DMS153 treated with DMSO at 0.1 percent for 48 hours (cell line): ENCODE measurements at regions not wholly inside any gene's neighbourhood (a gene's known extent, or its start where the extent isn't known, plus 50 kb on each side); places are given as distances from the start of the nearest gene placed in this dataset.

Experiments
- DNase-seq: peaks from one replicate; lab custom pipeline; 2025; ENCODE audit not compliant: unreplicated experiment; lab: John Stamatoyannopoulos, UW

- DNase-seq, result no peak
Observed at GRCh38 chr9:115209601-115210306, 91.8 kb upstream of the TNC start.

GRCh38 chr9:115210699-115211098 lies 92.7 kb upstream of the TNC start:
- no peak for DNase-seq

- no peak for DNase-seq
Observed at GRCh38 chr9:115211413-115212124, 93.6 kb upstream of the TNC start.

- DNase-seq, result no peak
Observed at GRCh38 chr9:115212125-115212605, 94.2 kb upstream of the TNC start.

GRCh38 chr9:115212832-115213231 lies 94.9 kb upstream of the TNC start:
- DNase-seq, result no peak

- DNase-seq, result no peak
Observed at GRCh38 chr9:115213818-115214334, 95.9 kb upstream of the TNC start.

- no peak for DNase-seq
Observed at GRCh38 chr9:115216873-115217272, 98.9 kb upstream of the TNC start.

- DNase-seq, result no peak
Observed at GRCh38 chr9:115220319-115221005, 102.5 kb upstream of the TNC start.

GRCh38 chr9:115223471-115223870 lies 105.5 kb upstream of the TNC start:
- DNase-seq, result no peak

- no peak for DNase-seq
Observed at GRCh38 chr9:115225459-115226116, 107.6 kb upstream of the TNC start.

GRCh38 chr9:115226152-115226551 lies 108.2 kb upstream of the TNC start:
- no peak for DNase-seq

GRCh38 chr9:115229496-115229895 lies 111.5 kb upstream of the TNC start:
- no peak for DNase-seq

GRCh38 chr9:115230924-115231515 lies 113.1 kb upstream of the TNC start:
- DNase-seq, result no peak

GRCh38 chr9:115232181-115232774 lies 114.3 kb upstream of the TNC start:
- DNase-seq, result no peak

- no peak for DNase-seq
Observed at GRCh38 chr9:115234094-115234493, 116.1 kb upstream of the TNC start.

- DNase-seq, result no peak
Observed at GRCh38 chr9:115235221-115235620, 117.3 kb upstream of the TNC start.

GRCh38 chr9:115237385-115237998 lies 119.5 kb upstream of the TNC start:
- DNase-seq, result no peak

- DNase-seq, result no peak
Observed at GRCh38 chr9:115240676-115241075, 122.7 kb upstream of the TNC start.

GRCh38 chr9:115241641-115242040 lies 123.7 kb upstream of the TNC start:
- DNase-seq, result no peak

- no peak for DNase-seq
Observed at GRCh38 chr9:115249488-115249887, 131.5 kb upstream of the TNC start.
